ENCODE measurements at regions not wholly inside any gene's neighbourhood (a gene's known extent, or its start where the extent isn't known, plus 50 kb on each side); places are given as distances from the start of the nearest gene placed in this dataset.

DNA sequence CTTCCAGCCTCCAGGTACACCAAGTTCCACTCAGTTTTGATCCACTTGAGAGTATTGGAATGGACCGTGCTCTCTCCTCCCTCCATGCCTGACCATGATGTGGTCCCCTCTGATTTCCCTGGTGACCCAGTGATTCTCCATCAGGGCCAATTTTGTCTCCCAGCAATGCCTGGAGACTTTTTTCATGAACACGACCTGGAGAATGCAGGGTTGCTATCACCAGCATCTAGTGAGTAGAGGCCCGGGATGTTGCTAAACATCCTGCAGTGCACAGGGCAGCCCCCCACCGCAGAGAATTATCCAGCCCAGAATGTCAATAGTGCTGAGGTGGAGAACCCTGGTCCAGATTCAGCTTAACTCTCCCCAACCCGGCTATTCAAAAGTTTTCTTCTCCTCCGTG, 134.0 kb upstream of the RREB1 start:
- no peaks in the 10 kb centered on the region for H3K27me3 Mint-ChIP-seq (ENCODE audit: low read depth)
- H3K36me3 Mint-ChIP-seq (ENCODE audit: low read depth) = no peaks in the 10 kb centered on the region
- TF ChIP-seq, protein P1, sequence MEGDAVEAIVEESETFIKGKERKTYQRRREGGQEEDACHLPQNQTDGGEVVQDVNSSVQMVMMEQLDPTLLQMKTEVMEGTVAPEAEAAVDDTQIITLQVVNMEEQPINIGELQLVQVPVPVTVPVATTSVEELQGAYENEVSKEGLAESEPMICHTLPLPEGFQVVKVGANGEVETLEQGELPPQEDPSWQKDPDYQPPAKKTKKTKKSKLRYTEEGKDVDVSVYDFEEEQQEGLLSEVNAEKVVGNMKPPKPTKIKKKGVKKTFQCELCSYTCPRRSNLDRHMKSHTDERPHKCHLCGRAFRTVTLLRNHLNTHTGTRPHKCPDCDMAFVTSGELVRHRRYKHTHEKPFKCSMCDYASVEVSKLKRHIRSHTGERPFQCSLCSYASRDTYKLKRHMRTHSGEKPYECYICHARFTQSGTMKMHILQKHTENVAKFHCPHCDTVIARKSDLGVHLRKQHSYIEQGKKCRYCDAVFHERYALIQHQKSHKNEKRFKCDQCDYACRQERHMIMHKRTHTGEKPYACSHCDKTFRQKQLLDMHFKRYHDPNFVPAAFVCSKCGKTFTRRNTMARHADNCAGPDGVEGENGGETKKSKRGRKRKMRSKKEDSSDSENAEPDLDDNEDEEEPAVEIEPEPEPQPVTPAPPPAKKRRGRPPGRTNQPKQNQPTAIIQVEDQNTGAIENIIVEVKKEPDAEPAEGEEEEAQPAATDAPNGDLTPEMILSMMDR (conservative IDR thresholded peaks at IDR 0.05) = no peak
- H3K4me3 Mint-ChIP-seq = no peak overlapping the region
- H3K27ac Mint-ChIP-seq (ENCODE audit: unreplicated experiment) = no peak overlapping the region
- H3K9me3 Mint-ChIP-seq = no peaks in the 10 kb centered on the region
- H3K4me1 Mint-ChIP-seq = no peaks in the 10 kb centered on the region
- no peak for DNase-seq (ENCODE audit: low read depth, low spot score)

DNA sequence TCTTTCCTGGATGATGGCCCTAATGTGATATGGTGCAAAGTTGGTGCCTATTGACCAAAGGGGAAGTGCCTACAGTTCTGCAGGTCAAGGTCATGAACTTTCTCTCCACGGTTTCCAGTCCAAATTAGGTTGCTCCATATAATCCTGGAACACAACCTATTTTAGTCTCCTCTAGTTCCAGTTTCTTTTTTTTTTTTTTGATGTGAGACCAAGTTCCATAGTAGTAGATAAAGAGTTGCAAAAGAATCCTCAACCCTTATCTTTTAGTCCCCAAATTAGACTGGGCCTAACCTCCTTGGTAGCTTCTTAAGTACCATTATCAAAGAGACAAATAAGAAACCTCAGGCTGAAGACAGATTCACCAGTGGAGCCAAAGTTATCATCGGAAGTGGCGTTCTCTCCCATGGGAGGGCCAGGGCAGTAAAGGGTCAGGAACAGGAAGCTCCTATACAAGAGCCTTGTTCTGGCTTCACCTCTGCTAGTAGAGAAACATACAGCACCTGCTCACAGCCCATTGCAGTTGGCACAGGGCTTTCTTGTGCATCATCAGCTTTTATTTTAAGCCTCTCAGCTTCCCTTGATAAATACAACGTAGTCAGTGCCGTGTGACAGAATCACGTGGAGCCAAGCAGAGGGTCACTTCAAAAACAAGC, 132.2 kb upstream of the RREB1 start:
- no peak for DNase-seq (ENCODE audit: low read depth, low spot score)
- Mint-ChIP-seq H3K36me3 (ENCODE audit: low read depth) (no peaks in the 10 kb centered on the region), H3K27ac (ENCODE audit: unreplicated experiment) (no peak overlapping the region), H3K4me3 (no peak overlapping the region), H3K4me1 (no peaks in the 10 kb centered on the region), H3K27me3 (ENCODE audit: low read depth) (no peaks in the 10 kb centered on the region), H3K9me3 (no peaks in the 10 kb centered on the region)
- TF ChIP-seq, protein P1 (conservative IDR thresholded peaks at IDR 0.05) = no peak

DNA sequence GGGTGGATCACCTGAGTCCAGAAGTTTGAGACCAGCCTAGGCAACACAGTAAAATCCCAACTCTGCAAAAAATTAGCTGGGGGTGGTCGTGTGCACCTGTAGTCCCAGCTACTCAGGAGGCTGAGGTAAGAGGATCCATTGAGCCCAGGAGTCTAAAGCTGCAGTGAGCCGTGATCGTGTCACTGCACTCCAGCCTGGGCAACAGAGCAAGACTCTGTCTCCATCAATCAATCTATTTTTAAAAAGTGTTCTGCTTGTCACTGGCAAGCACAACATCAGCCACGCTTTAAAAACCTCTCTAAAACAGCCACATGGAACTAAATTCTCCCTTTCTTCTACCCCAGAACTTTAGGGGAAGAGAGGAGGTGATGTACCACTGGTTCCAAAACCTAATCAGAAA, 131.6 kb upstream of the RREB1 start:
- H3K27me3 Mint-ChIP-seq (ENCODE audit: low read depth) = no peaks in the 10 kb centered on the region
- H3K36me3 Mint-ChIP-seq (ENCODE audit: low read depth) = no peaks in the 10 kb centered on the region
- no peaks in the 10 kb centered on the region for H3K4me1 Mint-ChIP-seq
- TF ChIP-seq, protein P1 (conservative IDR thresholded peaks at IDR 0.05) = no peak
- H3K4me3 Mint-ChIP-seq = no peak overlapping the region
- no peak for DNase-seq (ENCODE audit: low read depth, low spot score)
- no peak overlapping the region for H3K27ac Mint-ChIP-seq (ENCODE audit: unreplicated experiment)
- H3K9me3 Mint-ChIP-seq = no peaks in the 10 kb centered on the region

DNA sequence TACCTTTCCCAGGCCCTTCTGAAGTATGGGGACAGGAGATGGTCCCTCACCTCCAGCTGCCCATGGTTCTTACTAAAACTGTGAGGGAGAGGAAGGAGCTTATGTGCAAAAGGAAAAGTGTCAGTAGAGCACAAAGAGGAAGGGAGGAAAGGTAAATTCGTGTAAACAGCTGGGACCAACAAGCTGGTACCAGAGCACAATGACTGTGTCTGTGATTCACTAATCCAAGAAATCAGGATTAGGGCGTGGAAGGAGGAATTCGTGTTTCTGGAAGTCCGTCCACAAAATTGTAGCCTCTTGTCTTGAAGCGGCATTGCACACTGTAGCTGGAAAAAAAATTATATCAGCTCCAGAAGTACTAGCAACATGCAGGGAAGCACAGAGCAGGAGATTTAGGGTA, 129.0 kb upstream of the RREB1 start:
- DNase-seq (ENCODE audit: low read depth, low spot score) = no peak
- Mint-ChIP-seq H3K4me1 (no peaks in the 10 kb centered on the region), H3K27me3 (ENCODE audit: low read depth) (no peaks in the 10 kb centered on the region), H3K27ac (ENCODE audit: unreplicated experiment) (no peak overlapping the region), H3K4me3 (no peak overlapping the region), H3K36me3 (ENCODE audit: low read depth) (no peaks in the 10 kb centered on the region), H3K9me3 (no peaks in the 10 kb centered on the region)
- TF ChIP-seq, protein P1 (conservative IDR thresholded peaks at IDR 0.05) = no peak

DNA sequence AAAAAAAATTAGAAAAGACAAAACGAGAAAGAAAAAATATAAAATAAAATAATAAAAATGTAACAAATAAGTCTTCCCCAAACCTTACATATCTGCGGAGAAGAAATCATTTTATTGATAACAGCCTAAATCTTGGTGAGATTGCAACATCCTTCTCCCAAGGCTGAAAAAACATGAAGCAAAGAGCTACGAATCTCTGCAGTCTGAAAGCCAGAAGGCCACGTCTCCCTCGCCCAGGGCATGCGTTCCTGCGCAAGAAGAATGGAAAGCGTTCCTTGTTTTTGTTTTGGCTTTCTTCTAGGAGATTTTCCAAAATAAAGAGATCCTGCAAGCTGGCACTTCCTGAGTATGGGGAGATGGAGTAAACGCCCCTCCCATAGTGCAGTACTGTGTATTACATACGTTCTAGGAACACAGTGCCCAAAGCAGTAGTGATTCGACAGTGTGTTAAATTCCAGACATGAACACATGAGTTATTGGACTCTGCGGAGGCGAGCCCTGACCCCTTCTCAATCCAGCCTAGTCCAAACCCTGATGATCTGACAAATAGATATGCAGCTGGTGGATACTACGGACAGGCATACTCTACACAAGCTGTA, 126.7 kb upstream of the RREB1 start:
- Mint-ChIP-seq H3K9me3 (no peaks in the 10 kb centered on the region), H3K27ac (ENCODE audit: unreplicated experiment) (no peak overlapping the region), H3K4me3 (no peak overlapping the region), H3K27me3 (ENCODE audit: low read depth) (no peaks in the 10 kb centered on the region), H3K4me1 (peaks cover 5% of the 10 kb centered on the region), H3K36me3 (ENCODE audit: low read depth) (no peaks in the 10 kb centered on the region)
- DNase-seq (ENCODE audit: low read depth, low spot score) = no peak
- TF ChIP-seq, protein P1 (conservative IDR thresholded peaks at IDR 0.05) = no peak
